ENCODE measurements at regions not wholly inside any gene's neighbourhood (a gene's known extent, or its start where the extent isn't known, plus 50 kb on each side); places are given as distances from the start of the nearest gene placed in this dataset.

GRCh38 chr2:19748073-19748375, 153.8 kb downstream of the TTC32 start:
- DNase-seq (ENCODE audit: low read depth): no peak

GRCh38 chr2:19747310-19748072, 154.3 kb downstream of the TTC32 start:
- DNase-seq (ENCODE audit: low read depth): no peak

GRCh38 chr2:19746611-19747309, 155.0 kb downstream of the TTC32 start:
- DNase-seq (ENCODE audit: low read depth): no peak

GRCh38 chr2:19746137-19746600, 155.6 kb downstream of the TTC32 start:
- DNase-seq (ENCODE audit: low read depth): no peak

- no peak for DNase-seq (ENCODE audit: low read depth)
Observed at GRCh38 chr2:19745318-19746136, 156.3 kb downstream of the TTC32 start.

- DNase-seq (ENCODE audit: low read depth): no peak
Observed at GRCh38 chr2:19744456-19745199, 157.2 kb downstream of the TTC32 start.

GRCh38 chr2:19743641-19744040, 158.1 kb downstream of the TTC32 start:
- DNase-seq (ENCODE audit: low read depth): no peak

- no peak for DNase-seq (ENCODE audit: low read depth)
Observed at GRCh38 chr2:19742872-19743271, 158.9 kb downstream of the TTC32 start.

GRCh38 chr2:19739256-19739655, 162.5 kb downstream of the TTC32 start:
- peak; percentile 54 for DNase-seq (ENCODE audit: low read depth)

- peak; percentile 97 for DNase-seq (ENCODE audit: low read depth)
Observed at GRCh38 chr2:19738707-19739106, 163.1 kb downstream of the TTC32 start.

- DNase-seq (ENCODE audit: low read depth): peak; percentile 73
Observed at GRCh38 chr2:19736191-19736831, 165.5 kb downstream of the TTC32 start.

- DNase-seq (ENCODE audit: low read depth): peak; percentile 82
Observed at GRCh38 chr2:19733951-19734425, 167.8 kb downstream of the TTC32 start.

- no peak for DNase-seq (ENCODE audit: low read depth)
Observed at GRCh38 chr2:19733390-19733789, 168.4 kb downstream of the TTC32 start.

- DNase-seq (ENCODE audit: low read depth): no peak
Observed at GRCh38 chr2:19732255-19732654, 169.5 kb downstream of the TTC32 start.

- no peak for DNase-seq (ENCODE audit: low read depth)
Observed at GRCh38 chr2:19731515-19731914, 170.3 kb downstream of the TTC32 start.

GRCh38 chr2:19731037-19731436, 170.7 kb downstream of the TTC32 start:
- no peak for DNase-seq (ENCODE audit: low read depth)

GRCh38 chr2:19728125-19728524, 173.7 kb downstream of the TTC32 start:
- DNase-seq (ENCODE audit: low read depth): no peak

GRCh38 chr2:19725392-19725791, 176.4 kb downstream of the TTC32 start:
- no peak for DNase-seq (ENCODE audit: low read depth)

- DNase-seq (ENCODE audit: low read depth): no peak
Observed at GRCh38 chr2:19723021-19723420, 178.8 kb downstream of the TTC32 start.

GRCh38 chr2:19722531-19722971, 179.2 kb downstream of the TTC32 start:
- DNase-seq (ENCODE audit: low read depth): peak; percentile 60

- no peak for DNase-seq (ENCODE audit: low read depth)
Observed at GRCh38 chr2:19720306-19720705, 181.5 kb downstream of the TTC32 start.

All from fibroblast of gingiva (primary cell).